IMR-90 (cell line): ENCODE measurements at regions not wholly inside any gene's neighbourhood (a gene's known extent, or its start where the extent isn't known, plus 50 kb on each side); places are given as distances from the start of the nearest gene placed in this dataset.
"Not testable (repeated sequence)": the region's sequence is repeated elsewhere in the genome, so short reads cannot be mapped to it uniquely, and the experiment has no call there.

Source experiments
- ATAC-seq: fragments of 200-7000 bp; cut with Tn5 transposase; 2 replicates; pipeline ENCODE4 v1.9.1; 2020; ENCODE audit warnings: low read depth, mild to moderate bottlenecking, moderate library complexity
- BruUV-seq: library from RNA; stranded (reverse); fragments of 400-500 nt; replicated peaks from 2 replicates; lab custom pipeline; 2021; lab: Mats Ljungman, UMichigan
- CTCF ChIA-PET: fragments of 300-600 bp; formaldehyde crosslinking; extraction: SDS; loops from one replicate; lab custom pipeline; 2021; ENCODE audit warnings: antibody characterized with exemption; lab: Yijun Ruan, JAX
- POLR2A ChIA-PET: fragments of 300-600 bp; sonication (Branson Sonifier 250); formaldehyde crosslinking; loops from one replicate; lab custom pipeline; 2022; ENCODE audit warnings: antibody characterized with exemption; ENCODE audit not compliant: unreplicated experiment; lab: Charles Lee
- DNase-seq: peaks from one replicate; pipeline ENCODE4 v3.0.0; 2013
- H2AFZ ChIP-seq: replicated peaks from 2 replicates; pipeline ENCODE3; 2013; ENCODE audit warnings: low read length, mild to moderate bottlenecking; ENCODE audit not compliant: poor library complexity
- H2AK5ac ChIP-seq: 2 replicates; pipeline ENCODE4 v1.6.1; 2013; ENCODE audit warnings: low read depth, low read length, inconsistent platforms
- H2AK9ac ChIP-seq: replicated peaks from 2 replicates; pipeline ENCODE3; 2013; ENCODE audit warnings: mild to moderate bottlenecking, low read depth, low read length, moderate library complexity; ENCODE audit not compliant: poor library complexity
- H2BK120ac ChIP-seq: 2 replicates; pipeline ENCODE4 v1.6.1; 2013; ENCODE audit warnings: low read depth, low read length, inconsistent platforms
- H2BK15ac ChIP-seq: 3 replicates; pipeline ENCODE4 v1.6.1; 2013; ENCODE audit warnings: low read depth, low read length, inconsistent platforms
- H2BK20ac ChIP-seq: 2 replicates; pipeline ENCODE4 v1.6.1; 2013; ENCODE audit warnings: low read depth, mild to moderate bottlenecking, inconsistent platforms, low read length, moderate library complexity
- H2BK5ac ChIP-seq: 2 replicates; pipeline ENCODE4 v1.6.1; 2013; ENCODE audit warnings: mild to moderate bottlenecking, low read depth, low read length, inconsistent platforms; ENCODE audit not compliant: poor library complexity, severe bottlenecking
- H3K14ac ChIP-seq: replicated peaks from 2 replicates; pipeline ENCODE4 v1.6.1; 2013; ENCODE audit warnings: low read depth, low read length, inconsistent platforms
- H3K18ac ChIP-seq: 2 replicates; pipeline ENCODE4 v1.6.1; 2013; ENCODE audit warnings: low read depth, low read length, control low read depth
- H3K23ac ChIP-seq: 2 replicates; pipeline ENCODE4 v1.6.1; 2013; ENCODE audit warnings: low read depth, low read length, inconsistent platforms
- H3K27ac ChIP-seq: 2 replicates; pipeline ENCODE4 v1.5.1; 2013; ENCODE audit warnings: mild to moderate bottlenecking, control low read depth, low read length; ENCODE audit not compliant: insufficient read depth
- H3K27me3 ChIP-seq: 2 replicates; pipeline ENCODE4 v1.6.1; 2013; ENCODE audit warnings: low read length; ENCODE audit not compliant: control insufficient read depth, insufficient read depth
- H3K36me3 ChIP-seq: 2 replicates; pipeline ENCODE4 v1.6.1; 2013; ENCODE audit warnings: low read length, mixed read lengths; ENCODE audit not compliant: control insufficient read depth, insufficient read depth
- H3K4ac ChIP-seq: 2 replicates; pipeline ENCODE4 v1.6.1; 2013; ENCODE audit warnings: low read depth, low read length, inconsistent platforms
- H3K4me1 ChIP-seq: 2 replicates; pipeline ENCODE4 v1.6.1; 2013; ENCODE audit warnings: low read length, mixed read lengths; ENCODE audit not compliant: control insufficient read depth, insufficient read depth
- H3K4me2 ChIP-seq: 2 replicates; pipeline ENCODE4 v1.6.1; 2013; ENCODE audit warnings: low read depth, mild to moderate bottlenecking, control low read depth, low read length, moderate library complexity
- H3K4me3 ChIP-seq: 2 replicates; pipeline ENCODE4 v1.5.1; 2013; ENCODE audit warnings: low read depth, mild to moderate bottlenecking, control low read depth, low read length, moderate library complexity; ENCODE audit not compliant: insufficient read depth
- H3K56ac ChIP-seq: 2 replicates; pipeline ENCODE4 v1.6.1; 2013; ENCODE audit warnings: low read length, inconsistent platforms; ENCODE audit not compliant: insufficient read depth; ENCODE audit errors: extremely low read depth
- H3K79me1 ChIP-seq, 2 experiments: 2 replicates each; pipeline ENCODE4 v1.6.1; 2013; ENCODE audit warnings: low read length in 2 of 2, inconsistent platforms in 1 of 2, low read depth in 1 of 2
- H3K9ac ChIP-seq: 2 replicates; pipeline ENCODE4 v1.6.1; 2013; ENCODE audit warnings: low read depth, low read length, control low read depth
- H3K9me1 ChIP-seq: 2 replicates; pipeline ENCODE4 v1.6.1; 2013; ENCODE audit warnings: low read length, inconsistent platforms; ENCODE audit not compliant: insufficient read depth
- H3K9me3 ChIP-seq: 2 replicates; pipeline ENCODE4 v1.6.1; 2013; ENCODE audit warnings: low read length; ENCODE audit not compliant: control insufficient read depth, insufficient read depth
- H4K20me1 ChIP-seq: 2 replicates; pipeline ENCODE4 v1.6.1; 2013; ENCODE audit warnings: low read length, inconsistent platforms; ENCODE audit not compliant: insufficient read depth
- H4K5ac ChIP-seq: 2 replicates; pipeline ENCODE4 v1.6.1; 2013; ENCODE audit warnings: mild to moderate bottlenecking, low read depth, low read length, control low read depth
- H4K8ac ChIP-seq, 2 experiments: 2 replicates each; pipeline ENCODE4 v1.6.1; 2013; ENCODE audit warnings: low read depth in 2 of 2, low read length in 2 of 2, control low read depth in 1 of 2, inconsistent platforms in 1 of 2
- H4K91ac ChIP-seq: 2 replicates; pipeline ENCODE4 v1.6.1; 2013; ENCODE audit warnings: low read depth, low read length, inconsistent platforms; ENCODE audit not compliant: insufficient read depth
- WGBS, 2 experiments: methylation state at CpG; one replicate each; pipeline versions ENCODE4 v1.1.5 to v1.1.7; 2013; ENCODE audit warnings: missing lambda C conversion rate in 2 of 2; ENCODE audit not compliant: insufficient read length in 1 of 2; ENCODE audit errors: extremely low coverage in 2 of 2; 5-methylcytosine and 5-hydroxymethylcytosine counted together
- dilution Hi-C: fragments of 300-500 bp; cut with HindIII; formaldehyde crosslinking; loops from one replicate; pipeline ENCODE4 v1.14.3; 2018; ENCODE audit warnings: low sequenced_read_pairs; ENCODE audit not compliant: unreplicated experiment
- in situ Hi-C: fragments of 300-500 bp; cut with MboI; formaldehyde crosslinking; loops from 3 replicates; pipeline ENCODE4 v1.14.3; 2019; ENCODE audit warnings: low sequenced_read_pairs, inconsistent platforms, mixed read lengths
- intact Hi-C: fragments of 100-400 bp; cut with micrococcal nuclease; formaldehyde crosslinking; loops from 2 replicates; pipeline ENCODE4 v1.10.0; 2022

GRCh38 chrX:13945787-13946186 is 83.9 kb downstream of the GEMIN8 start:
- H3K4me2 ChIP-seq, H2BK5ac ChIP-seq, H4K20me1 ChIP-seq, H3K9me1 ChIP-seq, DNase-seq, H3K4me1 ChIP-seq, H3K23ac ChIP-seq, H4K5ac ChIP-seq, H3K27ac ChIP-seq, H3K9me3 ChIP-seq, H4K8ac ChIP-seq, H3K4ac ChIP-seq, dilution Hi-C loops, intact Hi-C loops, H2AFZ ChIP-seq, H3K14ac ChIP-seq, H2BK20ac ChIP-seq, H3K36me3 ChIP-seq, H3K4me3 ChIP-seq, H3K9ac ChIP-seq, in situ Hi-C loops, H2BK120ac ChIP-seq, H3K79me1 ChIP-seq, H2AK9ac ChIP-seq, H3K18ac ChIP-seq, H3K56ac ChIP-seq, ATAC-seq, H4K91ac ChIP-seq, H2BK15ac ChIP-seq, POLR2A ChIA-PET, H2AK5ac ChIP-seq, BruUV-seq: not testable (repeated sequence)
- CTCF ChIA-PET, result interaction anchor here (0.6 kb wide), 1 partner anchor 39 kb away, joined by 3 read pairs; no protein-coding TSS in a partner anchor
- peaks cover 12% of the 10 kb centered on the region for H3K27me3 ChIP-seq
- no CpG with 5 or more reads among the region's 3 CpGs for WGBS, 2 experiments
